ENCODE measurements at regions not wholly inside any gene's neighbourhood (a gene's known extent, or its start where the extent isn't known, plus 50 kb on each side); places are given as distances from the start of the nearest gene placed in this dataset.
"Not testable (repeated sequence)": the region's sequence is repeated elsewhere in the genome, so short reads cannot be mapped to it uniquely, and the experiment has no call there.

DNA sequence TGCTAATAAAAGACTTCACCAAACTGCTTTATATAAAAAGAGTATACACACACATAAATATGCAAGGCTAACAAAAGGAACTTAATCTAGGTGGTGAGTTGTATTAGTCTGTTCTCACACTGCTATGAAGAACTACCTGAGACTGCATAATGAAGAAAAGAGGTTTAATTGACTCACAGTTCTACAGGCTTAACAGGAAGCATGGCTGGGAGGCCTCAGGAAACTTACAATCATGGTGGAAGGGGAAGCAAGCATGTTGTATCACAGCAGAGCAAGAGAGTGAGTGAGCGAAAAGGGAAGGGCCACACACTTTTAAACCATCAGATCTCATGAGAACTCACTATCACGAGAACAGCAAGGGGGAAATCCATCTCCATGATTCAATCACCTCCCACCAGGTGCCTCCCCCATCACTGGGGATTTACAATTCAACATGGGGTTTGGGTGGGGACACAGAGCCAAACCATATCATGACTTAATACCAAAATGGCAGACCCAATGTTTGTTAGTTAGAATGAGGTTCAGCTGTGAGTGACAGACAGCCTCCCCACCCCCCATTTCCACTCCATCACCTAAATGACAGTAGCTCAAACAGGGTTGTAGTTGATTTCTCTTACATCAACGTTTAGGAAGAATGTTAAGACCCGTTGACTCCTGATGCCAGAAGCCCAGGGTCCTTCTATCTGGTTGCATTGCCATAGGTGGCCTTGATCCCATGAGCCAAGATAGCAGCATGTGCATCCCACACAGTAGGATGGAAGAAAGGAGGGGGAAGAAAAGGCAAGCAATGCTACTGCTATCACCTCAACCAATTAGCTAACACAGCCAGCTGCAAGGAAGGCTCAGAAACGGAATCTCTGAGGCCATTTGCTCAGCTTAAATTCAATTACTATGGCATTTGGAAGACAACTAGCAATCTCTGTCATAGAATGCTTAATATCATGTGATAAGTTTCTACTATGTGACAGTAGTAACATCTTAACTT, 77.0 kb downstream of the CCDC71L start:
- DNase-seq, result no peak

DNA sequence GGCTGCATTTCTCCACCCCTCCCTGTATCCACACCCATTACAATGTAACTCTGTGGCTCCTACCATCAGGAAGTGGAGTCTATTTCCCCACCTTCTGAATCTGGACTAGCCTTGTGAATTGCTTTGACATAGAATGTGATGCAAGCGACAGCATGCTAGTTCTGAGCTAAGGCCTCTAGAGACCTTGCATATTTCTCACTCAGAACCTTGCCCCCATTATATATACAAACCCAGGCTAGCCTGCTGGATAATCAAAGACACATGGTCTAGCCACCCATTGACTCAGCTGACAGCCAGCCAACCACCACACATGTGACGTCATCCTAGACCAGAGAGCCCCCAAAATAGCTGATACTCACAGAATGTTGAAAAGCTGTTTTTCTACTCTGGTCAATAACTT, 77.9 kb downstream of the CCDC71L start:
- DNase-seq, result no peak

DNA sequence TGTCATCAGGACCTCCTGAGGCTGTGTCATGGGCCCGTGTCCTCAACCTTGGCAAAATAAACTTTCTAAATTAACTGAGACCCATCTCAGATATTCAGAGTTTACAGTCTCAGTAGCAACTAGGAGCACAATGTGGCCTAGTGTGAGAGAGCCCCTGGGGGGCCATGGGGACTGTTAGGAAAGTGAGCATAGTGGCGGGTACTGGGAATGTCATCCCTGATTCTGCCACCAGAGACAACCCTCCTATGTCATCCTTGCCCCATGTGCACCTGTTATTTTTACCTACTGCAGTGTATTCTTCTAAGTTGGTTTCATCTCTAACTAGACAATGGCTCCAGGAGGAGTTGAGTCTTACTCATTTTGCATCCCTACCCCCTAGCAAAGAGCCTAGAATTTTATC, 78.6 kb downstream of the CCDC71L start:
- no peak for DNase-seq

DNA sequence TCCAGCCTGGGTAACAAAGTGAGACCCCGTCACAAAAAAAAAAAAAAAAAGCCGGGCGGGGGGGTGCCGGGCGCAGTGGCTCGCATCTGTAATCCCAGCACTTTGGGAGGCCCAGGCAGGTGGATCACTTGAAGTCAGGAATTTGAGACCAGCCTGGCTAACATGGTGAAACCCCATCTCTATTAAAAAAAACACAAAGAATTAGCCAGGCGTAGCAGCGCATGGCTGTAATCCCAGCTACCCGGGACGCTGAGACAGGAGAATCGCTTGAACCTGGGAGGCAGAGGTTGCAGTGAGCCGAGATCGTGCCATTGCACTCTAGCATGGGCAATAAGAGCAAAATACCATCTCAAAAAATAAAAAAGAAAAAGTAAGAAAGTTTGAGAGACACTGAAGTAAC, 81.9 kb downstream of the CCDC71L start:
- not testable (repeated sequence) for DNase-seq

DNA sequence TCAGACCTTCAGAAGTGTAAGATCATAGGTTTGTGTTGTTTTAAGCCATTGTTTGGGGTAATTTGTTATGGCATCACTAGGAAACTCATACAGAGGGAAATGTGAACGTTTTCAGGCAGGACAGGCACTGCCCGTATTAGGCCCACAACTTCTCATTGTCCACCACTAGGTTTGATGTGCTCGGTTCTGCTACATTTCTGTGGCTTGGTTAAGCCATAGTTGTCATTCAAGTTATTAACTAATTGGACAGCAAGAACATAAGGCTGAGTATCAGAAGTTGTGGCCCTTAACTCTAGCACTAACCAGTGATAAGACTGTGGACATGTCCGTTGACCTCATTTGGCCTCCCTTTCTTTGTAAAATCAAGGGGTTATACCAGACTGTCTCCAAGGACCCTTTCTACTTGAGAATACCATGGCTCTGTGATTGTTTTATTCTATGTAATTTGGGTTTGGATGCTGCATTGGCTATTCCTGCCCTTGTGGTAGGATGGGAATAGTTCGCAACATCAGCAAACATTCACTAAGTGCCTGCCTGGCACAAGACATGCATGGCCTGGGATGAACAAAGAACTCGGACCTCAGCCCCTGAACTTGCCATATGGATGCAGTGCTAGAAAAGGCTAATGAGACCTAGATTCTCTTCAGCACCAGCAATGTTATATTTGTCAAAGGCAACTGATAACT, 85.7 kb downstream of the CCDC71L start:
- no peak for DNase-seq

DNA sequence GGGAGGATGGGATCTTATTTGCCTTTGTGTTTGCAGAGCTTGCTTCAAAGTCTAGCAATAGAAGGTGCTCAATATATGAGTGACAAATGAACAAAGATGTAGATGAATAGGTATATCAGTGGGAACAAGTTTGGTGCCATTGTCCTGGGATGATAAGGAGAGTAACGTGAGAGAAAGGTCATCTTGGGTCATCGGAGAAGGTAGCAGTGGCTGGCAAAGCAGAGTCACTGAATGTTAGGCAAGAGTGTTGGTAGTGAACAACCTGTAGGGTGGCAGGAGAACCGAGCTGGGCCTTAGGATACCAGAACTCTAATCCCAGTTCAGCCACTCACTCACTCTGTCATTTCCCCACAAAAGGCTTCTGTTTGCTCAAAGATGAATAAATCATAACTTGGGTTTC, 87.2 kb downstream of the CCDC71L start:
- DNase-seq, result no peak

DNA sequence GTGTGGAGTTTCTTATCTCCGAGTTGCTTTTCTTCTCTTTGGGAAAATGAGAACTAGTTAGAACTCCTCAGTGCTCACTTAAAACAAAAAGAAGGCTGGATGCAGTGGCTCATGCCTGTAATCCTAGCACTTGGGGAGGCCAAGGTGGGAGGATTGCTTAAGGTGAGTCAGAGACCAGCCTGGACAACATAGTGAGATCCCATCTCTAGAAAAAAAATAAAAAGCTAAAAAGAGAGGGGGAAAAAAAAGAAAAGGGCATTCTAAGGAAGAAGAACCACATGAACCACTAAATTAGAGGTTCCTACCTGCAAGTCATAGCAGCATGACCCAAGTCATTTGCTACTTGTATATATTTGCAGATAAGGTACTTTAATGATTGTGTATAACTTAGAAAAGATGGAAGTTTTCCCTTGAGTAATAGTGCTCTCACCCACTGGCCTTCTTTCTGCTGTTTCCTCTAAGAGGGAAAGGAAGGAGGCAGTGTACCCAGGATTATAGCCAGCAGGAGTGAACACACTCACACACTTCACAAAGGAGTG, 87.8 kb downstream of the CCDC71L start:
- no peak for DNase-seq

DNA sequence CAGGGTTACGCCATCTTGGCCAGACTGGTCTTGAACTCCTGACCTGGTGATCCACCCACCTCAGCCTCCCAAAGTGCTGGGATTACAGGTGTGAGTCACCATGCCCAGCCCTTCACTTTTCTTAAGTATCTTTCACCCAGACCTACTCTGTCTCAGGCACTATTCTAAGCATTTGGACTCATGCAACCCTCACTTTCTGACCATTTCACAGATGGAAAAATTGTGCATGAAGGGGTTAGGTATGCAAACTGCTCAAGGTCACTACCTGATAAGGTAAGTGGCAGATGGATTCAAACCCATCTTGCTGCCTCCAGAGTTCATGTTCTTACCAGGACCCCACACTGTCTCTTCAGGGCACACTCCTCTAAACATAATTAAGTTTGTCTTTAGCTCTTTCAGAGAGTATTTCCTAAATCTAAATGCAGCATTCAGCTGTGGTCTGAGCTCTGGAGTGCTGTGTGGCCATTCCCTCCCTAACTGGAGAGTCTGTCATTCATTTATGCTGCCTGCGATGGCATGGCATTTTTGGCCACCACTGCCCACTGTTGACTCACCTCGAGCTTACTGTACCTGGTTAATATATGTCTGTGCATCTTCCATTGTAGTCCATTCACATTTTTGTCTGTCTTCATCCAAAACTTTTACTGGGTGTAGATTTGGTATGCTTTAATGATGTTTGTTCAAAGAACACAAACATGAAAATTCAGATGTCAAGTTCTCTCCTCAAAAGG, 88.4 kb downstream of the CCDC71L start:
- DNase-seq, result no peak

DNA sequence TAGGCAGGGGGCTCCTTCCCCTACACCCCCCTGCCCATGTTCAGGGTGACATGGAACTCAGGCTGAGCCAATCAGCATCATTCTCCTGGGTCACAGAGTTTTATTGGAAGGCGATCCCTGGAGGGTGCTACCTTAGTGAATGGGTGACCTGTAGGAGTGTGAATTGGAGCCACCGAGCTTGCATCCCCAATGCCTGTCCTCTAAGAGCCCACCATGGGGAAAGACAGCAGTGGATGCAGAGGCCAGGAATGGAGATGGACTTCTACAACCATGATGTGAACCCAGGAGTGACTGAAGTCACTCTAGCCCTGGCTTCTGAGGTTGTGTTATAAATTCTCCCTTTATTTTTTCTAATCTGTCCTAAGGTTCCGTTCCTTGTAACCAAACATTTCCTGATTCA, 89.4 kb downstream of the CCDC71L start:
- DNase-seq, result no peak

DNA sequence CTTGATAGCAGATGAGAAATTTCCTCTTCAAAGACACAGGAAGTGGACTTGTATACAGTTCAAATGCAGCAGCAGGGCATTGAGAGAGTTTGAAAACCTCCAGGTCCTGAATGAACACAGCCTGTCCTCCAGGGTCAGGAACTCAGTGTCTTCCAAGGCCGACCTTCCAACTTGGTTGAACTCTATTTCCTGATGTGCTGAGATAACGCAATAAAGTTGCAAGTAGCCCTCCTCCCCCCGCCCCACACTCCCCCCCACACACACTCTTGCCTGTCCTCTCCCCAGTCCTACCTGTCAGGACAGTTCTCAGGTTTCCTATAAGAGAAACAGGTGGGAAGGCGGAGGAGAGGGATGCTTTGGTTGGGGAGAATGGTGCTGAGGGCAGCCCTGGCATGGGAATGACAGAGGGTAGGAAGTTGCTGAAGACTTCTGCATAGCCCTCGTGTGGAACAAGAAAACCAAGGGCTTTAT, 90.0 kb downstream of the CCDC71L start:
- no peak for DNase-seq

DNA sequence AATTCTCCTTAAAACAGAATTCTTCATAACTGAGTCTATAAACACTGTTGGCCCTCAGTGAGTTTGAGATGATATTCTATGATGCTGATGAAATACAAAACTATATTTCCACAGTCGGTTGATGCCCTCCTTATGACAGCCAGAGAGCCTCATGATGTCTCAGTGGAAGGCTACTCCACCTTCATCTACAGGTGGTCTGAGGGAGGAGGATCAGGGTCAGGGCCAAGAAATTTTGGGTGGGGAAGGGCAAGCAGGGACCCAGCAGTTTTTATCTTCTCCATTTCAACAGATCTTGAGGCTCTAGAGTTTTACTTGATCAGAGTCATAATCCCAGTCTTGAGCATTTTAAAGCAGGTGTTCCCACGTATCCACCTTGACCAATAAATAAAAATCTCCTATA, 90.8 kb downstream of the CCDC71L start:
- no peak for DNase-seq

DNA sequence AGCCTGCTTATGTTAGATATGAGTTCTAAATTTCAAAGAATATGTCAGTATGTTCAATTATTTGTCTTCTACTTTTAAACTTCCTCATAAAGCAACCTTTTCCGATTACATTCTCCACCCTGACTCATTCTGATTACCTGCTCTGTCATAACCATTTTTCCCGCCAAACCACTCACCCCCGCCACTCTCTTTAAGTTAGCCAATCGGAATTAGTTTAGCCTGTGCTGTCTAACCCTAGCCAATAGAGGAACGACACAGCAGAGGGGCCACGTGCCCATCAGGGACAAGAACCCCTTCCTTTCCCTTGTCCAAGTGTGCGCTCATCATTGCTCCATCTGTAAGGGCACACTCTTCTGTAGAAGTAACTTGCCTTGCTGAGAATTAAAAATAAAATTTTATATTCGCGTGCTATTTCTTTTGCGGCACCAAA, 91.4 kb downstream of the CCDC71L start:
- no peak for DNase-seq

DNA sequence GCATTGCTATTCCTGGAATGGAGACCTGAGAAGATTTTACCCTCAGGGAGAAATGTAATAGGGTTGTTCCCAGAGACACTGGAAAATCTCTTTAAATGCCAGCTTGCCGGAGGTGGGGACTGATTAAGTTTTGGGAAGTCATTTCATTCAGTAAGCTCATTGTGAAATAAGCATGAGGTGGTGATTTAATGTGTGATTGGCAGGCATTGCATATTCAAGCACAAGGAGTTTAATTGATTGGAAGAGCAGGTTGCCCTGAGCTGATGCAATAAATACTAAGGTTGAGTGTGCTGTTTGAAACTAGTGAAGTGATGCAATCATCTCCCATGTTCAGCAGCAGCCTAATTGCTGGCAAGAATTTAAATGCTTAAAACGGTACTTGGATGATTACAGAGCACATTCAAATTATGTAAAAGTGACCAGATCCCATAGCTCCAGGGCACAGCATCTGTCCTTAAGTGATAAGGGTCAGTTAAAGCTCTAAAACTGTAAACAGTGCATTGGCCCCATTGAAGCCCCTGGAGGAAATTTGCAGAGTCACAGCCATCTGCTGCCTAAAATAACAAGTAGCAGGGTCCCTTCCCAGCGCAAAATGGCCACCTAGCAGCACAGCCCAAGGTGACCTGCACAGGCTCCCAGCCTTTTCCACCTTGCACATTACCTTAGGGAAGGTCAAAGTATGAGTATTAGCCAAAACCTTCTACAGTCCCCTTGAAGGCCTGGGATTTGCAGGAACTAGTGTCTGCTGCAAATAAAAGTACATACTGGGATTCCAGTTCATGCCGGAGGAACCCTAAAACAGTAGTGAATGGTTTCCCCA, 92.1 kb downstream of the CCDC71L start:
- DNase-seq, result no peak

DNA sequence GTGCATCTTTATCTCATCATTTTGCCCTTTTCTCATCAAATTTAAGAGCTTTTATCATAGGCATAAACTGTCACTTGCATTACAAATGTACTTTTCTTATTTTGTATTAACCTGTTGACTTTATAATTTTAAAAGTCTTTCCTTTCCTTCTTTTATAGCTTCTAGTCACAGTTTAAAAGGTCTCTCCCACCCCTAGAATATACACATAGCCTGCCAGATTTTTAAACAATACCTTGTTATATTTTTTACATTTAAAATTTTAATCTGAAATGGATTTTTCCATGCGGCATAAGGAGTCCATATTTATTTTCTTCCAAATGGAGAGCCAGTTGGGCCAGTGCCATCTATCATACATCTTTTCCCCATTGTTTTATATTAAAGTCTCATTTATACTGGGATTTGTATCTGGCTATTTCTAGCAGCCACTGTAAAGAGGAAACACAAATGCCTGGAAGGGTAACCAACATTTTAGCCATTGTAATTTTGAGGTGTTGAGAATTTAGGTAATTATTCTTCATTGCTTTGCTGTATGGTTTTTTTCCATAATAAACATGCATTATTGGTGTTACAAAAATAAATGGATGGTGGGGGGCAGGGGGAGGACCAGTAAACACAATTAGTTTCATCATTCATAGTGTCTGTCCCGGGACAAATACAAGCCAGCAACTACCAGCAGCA, 92.8 kb downstream of the CCDC71L start:
- no peak for DNase-seq

DNA sequence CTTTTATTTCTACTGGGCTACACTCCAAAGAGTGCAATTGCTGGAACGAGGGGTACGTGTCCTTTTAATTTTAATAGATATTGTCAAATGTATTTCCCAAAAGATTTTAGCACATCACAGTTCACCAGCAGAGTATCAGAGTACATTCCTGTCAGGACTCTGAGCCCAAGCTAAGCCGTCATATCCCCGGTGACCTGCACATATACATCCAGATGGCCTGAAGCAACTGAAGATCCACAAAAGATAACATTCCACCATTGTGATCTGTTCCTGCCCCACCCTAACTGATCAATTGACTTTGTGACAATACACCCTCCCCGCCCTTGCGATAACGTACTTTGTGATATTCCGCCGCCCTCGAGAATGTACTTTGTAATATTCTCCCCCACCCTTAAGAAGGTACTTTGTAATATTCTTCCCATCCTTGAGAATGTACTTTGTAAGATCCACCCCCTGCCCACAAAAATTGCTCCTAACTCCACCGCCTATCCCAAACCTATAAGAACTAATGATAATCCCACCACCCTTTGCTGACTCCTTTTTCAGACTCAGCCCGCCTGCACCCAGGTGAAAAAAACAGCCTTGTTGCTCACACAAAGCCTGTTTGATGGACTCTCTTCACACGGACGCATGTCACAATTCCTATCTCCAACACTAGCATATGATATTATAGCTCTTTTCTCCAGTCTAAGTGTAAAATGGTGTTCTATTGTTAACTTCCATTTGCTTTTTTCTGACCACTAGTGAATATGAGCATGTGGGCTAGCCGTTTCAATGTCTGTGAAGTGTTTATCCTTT, 93.6 kb downstream of the CCDC71L start:
- not testable (repeated sequence) for DNase-seq

DNA sequence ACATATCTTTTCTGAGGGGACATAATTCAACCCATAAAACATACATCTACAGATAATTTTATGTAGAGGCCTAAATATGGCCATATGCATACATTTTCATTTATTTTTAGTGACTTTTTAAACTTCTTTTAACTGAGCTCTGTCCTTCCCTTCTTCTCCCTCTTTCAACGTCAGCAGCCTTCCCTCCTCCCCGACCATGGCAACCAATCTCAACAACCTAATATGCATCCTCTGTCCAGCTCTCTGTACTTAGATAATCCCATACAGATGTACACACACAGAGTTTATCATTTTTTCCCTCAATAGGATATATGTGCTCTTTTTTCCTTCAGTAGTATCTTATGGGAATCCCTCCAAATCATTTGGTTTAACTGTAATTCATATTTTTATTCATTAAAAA, 94.3 kb downstream of the CCDC71L start:
- DNase-seq, result no peak

DNA sequence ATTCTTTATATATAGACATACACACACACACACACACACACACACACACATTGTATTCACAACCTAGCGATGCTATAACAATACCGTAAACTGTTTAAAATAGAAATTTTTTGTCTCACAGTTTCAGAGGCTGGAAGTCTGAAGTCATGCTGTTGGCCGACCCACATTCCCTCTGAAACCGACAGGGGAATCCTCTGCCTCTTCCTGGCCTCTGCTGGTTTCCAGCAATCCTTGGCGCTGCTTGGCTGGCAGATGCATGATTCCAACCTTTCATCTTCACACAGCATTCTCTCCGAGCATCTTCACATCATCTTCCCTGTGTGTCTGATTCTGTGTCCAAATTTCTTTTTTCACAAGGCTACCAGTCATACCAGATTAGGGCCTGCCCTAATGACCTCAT, 94.8 kb downstream of the CCDC71L start:
- no peak for DNase-seq

DNA sequence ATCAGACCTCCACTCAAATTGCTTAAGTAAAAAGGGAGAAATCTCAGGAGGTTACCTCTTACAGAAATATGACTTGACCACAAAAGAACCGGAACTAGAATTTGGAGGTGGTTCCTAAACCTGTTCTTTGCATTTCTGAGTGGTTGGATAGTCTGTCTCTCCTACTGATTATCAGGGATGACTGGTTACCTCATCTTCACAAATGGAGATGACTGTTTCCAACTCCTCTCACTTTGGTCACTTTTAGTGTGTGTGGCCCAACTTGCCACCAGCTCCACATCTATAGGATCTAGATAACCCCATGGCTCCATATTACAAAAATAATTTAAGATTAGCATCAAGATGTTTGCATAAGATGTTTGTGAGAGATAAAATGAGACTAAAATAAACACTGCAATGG, 95.5 kb downstream of the CCDC71L start:
- no peak for DNase-seq

DNA sequence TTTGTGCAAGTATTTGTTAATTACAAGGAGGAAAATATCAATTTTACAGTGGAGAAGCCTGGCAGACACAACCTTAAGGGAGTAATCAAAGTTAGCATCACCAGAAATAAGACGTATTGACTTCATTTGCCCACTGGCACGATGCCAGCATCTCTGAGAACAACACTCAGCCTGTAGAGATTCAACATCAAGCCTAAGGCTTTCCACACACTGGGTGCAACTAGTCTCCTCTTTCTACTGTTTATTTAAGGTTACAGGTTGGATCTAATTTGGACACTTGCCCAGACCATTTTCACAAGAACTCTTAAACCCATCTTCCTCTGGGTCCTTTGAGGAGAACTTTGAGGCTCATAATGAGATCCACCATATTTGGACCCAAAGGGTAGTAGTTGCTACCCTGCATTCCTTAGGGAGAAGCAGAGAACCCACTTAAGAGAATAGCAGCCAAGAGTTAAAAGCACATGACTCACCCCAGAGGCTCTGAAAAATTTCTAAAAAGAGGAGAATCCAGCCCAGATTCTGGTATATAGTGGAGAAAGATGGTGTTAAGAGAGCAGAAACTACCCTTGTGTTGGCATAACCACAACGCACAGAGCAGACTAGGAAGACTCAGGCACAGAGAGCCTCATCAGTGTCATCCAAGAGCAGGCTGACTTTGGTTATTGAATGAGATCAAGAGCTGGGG, 97.3 kb downstream of the CCDC71L start:
- peak; percentile 49 for DNase-seq
